ENCODE measurements at regions not wholly inside any gene's neighbourhood (a gene's known extent, or its start where the extent isn't known, plus 50 kb on each side); places are given as distances from the start of the nearest gene placed in this dataset.

GRCh38 chr5:38113880-38114279, 144.5 kb upstream of the EGFLAM start:
- TF ChIP-seq, protein P1, sequence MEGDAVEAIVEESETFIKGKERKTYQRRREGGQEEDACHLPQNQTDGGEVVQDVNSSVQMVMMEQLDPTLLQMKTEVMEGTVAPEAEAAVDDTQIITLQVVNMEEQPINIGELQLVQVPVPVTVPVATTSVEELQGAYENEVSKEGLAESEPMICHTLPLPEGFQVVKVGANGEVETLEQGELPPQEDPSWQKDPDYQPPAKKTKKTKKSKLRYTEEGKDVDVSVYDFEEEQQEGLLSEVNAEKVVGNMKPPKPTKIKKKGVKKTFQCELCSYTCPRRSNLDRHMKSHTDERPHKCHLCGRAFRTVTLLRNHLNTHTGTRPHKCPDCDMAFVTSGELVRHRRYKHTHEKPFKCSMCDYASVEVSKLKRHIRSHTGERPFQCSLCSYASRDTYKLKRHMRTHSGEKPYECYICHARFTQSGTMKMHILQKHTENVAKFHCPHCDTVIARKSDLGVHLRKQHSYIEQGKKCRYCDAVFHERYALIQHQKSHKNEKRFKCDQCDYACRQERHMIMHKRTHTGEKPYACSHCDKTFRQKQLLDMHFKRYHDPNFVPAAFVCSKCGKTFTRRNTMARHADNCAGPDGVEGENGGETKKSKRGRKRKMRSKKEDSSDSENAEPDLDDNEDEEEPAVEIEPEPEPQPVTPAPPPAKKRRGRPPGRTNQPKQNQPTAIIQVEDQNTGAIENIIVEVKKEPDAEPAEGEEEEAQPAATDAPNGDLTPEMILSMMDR (IDR thresholded peaks at IDR 0.05; ENCODE audit: insufficient read depth, low read depth, low read length), result no peak
- no peak for TF ChIP-seq EZH2 (IDR thresholded peaks at IDR 0.05; ENCODE audit: insufficient read depth, low read length)
